CD4-positive, alpha-beta T cell treated with Interleukin-15 for 1 hour (primary cell): ENCODE measurements at regions not wholly inside any gene's neighbourhood (a gene's known extent, or its start where the extent isn't known, plus 50 kb on each side); places are given as distances from the start of the nearest gene placed in this dataset.
"Not testable (repeated sequence)": the region's sequence is repeated elsewhere in the genome, so short reads cannot be mapped to it uniquely, and the experiment has no call there.

Experiments
- DNase-seq: peaks from one replicate; pipeline ENCODE4 v3.0.0-alpha.2; 2020

- no peak for DNase-seq
These were observed 1321.5 kb downstream of the UQCRFS1 start for GRCh38 chr19:27891411-27891810.

GRCh38 chr19:27890696-27891095 lies 1322.3 kb downstream of the UQCRFS1 start:
- DNase-seq = no peak

GRCh38 chr19:27890206-27890605 lies 1322.7 kb downstream of the UQCRFS1 start:
- no peak for DNase-seq

- no peak for DNase-seq
These were observed 1323.8 kb downstream of the UQCRFS1 start for GRCh38 chr19:27889156-27889555.

- no peak for DNase-seq
These were observed 1325.0 kb downstream of the UQCRFS1 start for GRCh38 chr19:27887946-27888345.

- DNase-seq = no peak
These were observed 1327.6 kb downstream of the UQCRFS1 start for GRCh38 chr19:27885359-27885758.

- DNase-seq = no peak
These were observed 1328.6 kb downstream of the UQCRFS1 start for GRCh38 chr19:27884376-27884775.

- DNase-seq = no peak
These were observed 1331.7 kb downstream of the UQCRFS1 start for GRCh38 chr19:27881213-27881612.

GRCh38 chr19:27876976-27877512 lies 1335.9 kb downstream of the UQCRFS1 start:
- DNase-seq = no peak

- no peak for DNase-seq
These were observed 1336.5 kb downstream of the UQCRFS1 start for GRCh38 chr19:27876489-27876888.

GRCh38 chr19:27872370-27872769 lies 1340.6 kb downstream of the UQCRFS1 start:
- no peak for DNase-seq

GRCh38 chr19:27870293-27870692 lies 1342.7 kb downstream of the UQCRFS1 start:
- no peak for DNase-seq

GRCh38 chr19:27868007-27868406 lies 1344.9 kb downstream of the UQCRFS1 start:
- DNase-seq = no peak

- no peak for DNase-seq
These were observed 1346.8 kb downstream of the UQCRFS1 start for GRCh38 chr19:27865927-27866777.

GRCh38 chr19:27861411-27861975 lies 1351.5 kb downstream of the UQCRFS1 start:
- DNase-seq = no peak

GRCh38 chr19:27860309-27860934 lies 1352.5 kb downstream of the UQCRFS1 start:
- no peak for DNase-seq

- no peak for DNase-seq
These were observed 1353.3 kb downstream of the UQCRFS1 start for GRCh38 chr19:27859689-27860088.

- no peak for DNase-seq
These were observed 1353.9 kb downstream of the UQCRFS1 start for GRCh38 chr19:27858981-27859581.

- not testable (repeated sequence) for DNase-seq
These were observed 1360.0 kb downstream of the UQCRFS1 start for GRCh38 chr19:27852931-27853330.

- no peak for DNase-seq
These were observed 1361.3 kb downstream of the UQCRFS1 start for GRCh38 chr19:27851543-27852060.

GRCh38 chr19:27851002-27851481 lies 1361.9 kb downstream of the UQCRFS1 start:
- DNase-seq = no peak

GRCh38 chr19:27846944-27847343 lies 1366.0 kb downstream of the UQCRFS1 start:
- DNase-seq = no peak

GRCh38 chr19:27844261-27844660 lies 1368.7 kb downstream of the UQCRFS1 start:
- DNase-seq = no peak
